SK-N-MC (cell line): ENCODE measurements at regions not wholly inside any gene's neighbourhood (a gene's known extent, or its start where the extent isn't known, plus 50 kb on each side); places are given as distances from the start of the nearest gene placed in this dataset.

Experiments
- EZH2 ChIP-seq: fragments of 200-600 bp; sonication (generic); IDR thresholded peaks from one replicate; pipeline ENCODE4 v1.6.1; 2017; ENCODE audit warnings: antibody characterized with exemption
- POLR2AphosphoS5 ChIP-seq: IDR thresholded peaks from 2 replicates; pipeline ENCODE4 v1.6.1; 2012; ENCODE audit warnings: mild to moderate bottlenecking, low read depth, low read length, borderline replicate concordance

DNA sequence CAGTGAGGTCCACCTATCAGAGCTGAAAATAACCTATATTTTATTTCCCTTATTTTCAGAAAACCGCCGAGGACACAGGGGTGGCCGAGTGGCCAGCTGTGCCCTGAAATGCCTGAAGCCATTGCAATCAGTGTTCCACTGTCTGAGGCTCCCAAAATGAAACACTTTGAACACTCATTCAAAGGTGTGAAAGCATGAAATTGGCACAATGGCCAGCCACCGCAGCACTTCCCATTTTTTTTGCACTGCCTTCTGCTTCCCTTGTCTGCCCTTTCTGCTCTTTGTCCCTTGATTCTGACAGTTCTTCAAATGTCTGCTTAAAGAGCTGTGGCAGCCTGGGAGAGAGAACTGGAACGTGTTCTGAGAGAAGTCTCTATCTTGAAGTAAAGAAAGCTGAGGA lies 1127.5 kb upstream of the CELF4 start:
- TF ChIP-seq EZH2 (no peak), POLR2AphosphoS5 (no peak)
